Esophagus muscularis mucosa (tissue), 3 donors: ENCODE measurements at regions not wholly inside any gene's neighbourhood (a gene's known extent, or its start where the extent isn't known, plus 50 kb on each side); places are given as distances from the start of the nearest gene placed in this dataset.

Experiments used
- POLR2A ChIP-seq: fragments of 450-650 bp; IDR thresholded peaks from one replicate; pipeline ENCODE4 v1.6.1; 2017; ENCODE audit warnings: antibody characterized with exemption, moderate library complexity, mild to moderate bottlenecking, low read depth
- POLR2AphosphoS5 ChIP-seq, 2 donors: sonication (generic); formaldehyde crosslinking; IDR thresholded peaks; one replicate each; pipeline ENCODE4 v1.6.1; 2017; ENCODE audit warnings: antibody characterized with exemption in 2 of 2
- TF ChIP-seq, protein P1 (sequence below), 3 experiments: fragments of 200-600 bp in 2 of 3; fragments of 450-650 bp in 1 of 3; sonication (generic) in 2 of 3; IDR thresholded peaks; one replicate each; pipeline ENCODE4 v1.5.1; 2017 to 2019; ENCODE audit warnings: antibody characterized with exemption in 3 of 3, mild to moderate bottlenecking in 2 of 3, moderate library complexity in 1 of 3

DNA sequence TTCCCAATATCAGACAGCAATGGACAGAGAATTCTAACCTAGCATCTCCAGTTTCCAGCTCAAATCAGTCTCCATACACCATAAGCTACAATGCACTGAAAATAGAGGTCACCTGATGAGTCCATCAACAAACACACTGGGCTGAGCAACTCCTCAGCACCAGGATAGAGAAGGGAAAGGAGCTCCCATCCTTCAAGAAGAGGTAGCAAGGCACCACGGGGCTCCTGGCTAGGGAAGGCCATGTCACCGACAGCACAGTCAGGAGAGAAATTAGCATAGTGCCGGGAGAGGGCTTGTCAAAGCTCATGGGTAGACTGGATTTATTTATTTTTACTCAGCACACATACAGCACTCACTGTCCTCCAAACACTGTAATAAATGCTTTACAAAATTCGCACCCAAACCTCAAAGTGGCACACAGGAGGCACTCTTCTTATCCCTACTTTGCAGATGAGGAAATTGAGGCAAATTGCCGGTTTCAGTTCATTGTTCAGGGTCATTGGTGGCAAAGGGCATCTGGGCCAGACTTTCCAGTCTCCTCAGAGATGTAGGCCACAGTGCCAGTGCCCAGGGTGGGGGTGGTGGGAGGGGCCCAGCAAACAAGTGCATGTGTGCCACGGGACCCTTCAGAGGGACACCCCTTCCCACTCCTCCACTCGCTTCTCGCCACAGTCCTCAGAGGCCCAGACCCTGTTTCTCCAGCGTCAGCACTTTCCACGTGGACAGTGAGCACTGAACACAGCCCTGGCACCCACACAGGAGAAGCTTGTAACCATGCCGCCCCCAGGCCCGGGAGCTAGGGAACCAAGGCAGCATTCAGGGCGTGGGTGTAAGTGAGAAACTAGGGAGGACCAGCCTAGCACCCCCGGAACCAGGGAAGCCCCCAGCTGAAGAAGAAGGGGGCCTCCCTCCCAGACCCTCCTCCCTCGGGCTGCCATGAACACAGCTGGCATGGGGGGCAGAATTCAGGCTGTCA, 1417.4 kb downstream of the TBC1D22A start:
- TF ChIP-seq POLR2A (no peak), POLR2AphosphoS5 (IDR thresholded peaks at IDR 0.05) (no peak)
- TF ChIP-seq, protein P1, sequence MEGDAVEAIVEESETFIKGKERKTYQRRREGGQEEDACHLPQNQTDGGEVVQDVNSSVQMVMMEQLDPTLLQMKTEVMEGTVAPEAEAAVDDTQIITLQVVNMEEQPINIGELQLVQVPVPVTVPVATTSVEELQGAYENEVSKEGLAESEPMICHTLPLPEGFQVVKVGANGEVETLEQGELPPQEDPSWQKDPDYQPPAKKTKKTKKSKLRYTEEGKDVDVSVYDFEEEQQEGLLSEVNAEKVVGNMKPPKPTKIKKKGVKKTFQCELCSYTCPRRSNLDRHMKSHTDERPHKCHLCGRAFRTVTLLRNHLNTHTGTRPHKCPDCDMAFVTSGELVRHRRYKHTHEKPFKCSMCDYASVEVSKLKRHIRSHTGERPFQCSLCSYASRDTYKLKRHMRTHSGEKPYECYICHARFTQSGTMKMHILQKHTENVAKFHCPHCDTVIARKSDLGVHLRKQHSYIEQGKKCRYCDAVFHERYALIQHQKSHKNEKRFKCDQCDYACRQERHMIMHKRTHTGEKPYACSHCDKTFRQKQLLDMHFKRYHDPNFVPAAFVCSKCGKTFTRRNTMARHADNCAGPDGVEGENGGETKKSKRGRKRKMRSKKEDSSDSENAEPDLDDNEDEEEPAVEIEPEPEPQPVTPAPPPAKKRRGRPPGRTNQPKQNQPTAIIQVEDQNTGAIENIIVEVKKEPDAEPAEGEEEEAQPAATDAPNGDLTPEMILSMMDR (IDR thresholded peaks at IDR 0.05): no peak
